ENCODE measurements at regions not wholly inside any gene's neighbourhood (a gene's known extent, or its start where the extent isn't known, plus 50 kb on each side); places are given as distances from the start of the nearest gene placed in this dataset.

DNA sequence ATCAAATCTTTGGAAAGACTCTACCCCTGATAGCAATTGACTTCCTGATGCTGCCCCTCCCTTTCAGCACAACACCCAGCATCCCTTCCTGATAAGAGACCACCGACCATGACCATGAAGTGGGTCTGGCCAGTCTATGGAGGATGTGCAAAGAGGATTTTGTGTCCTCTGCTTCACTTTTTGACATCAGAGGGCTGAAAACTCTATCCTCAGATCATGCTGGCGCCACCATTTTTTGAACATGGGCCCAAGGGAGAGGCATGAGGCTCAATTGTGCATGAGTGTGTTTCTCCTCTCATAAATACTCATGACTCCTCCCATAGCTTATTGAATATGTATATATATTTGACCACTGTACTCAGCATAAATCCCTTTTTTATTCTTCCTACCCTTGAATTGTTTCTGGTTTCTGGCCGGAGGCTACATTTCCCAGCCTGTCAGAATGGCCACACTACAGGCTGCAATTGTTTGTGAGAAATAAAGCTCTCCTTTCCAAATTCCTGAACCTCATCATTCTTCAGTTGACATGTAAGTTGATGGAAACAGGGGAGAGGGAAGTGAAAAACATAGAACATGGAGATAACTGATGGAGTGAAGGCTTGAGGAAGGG lies 314.1 kb downstream of the MYCN start:
- no peak for DNase-seq (ENCODE audit: low read depth)

DNA sequence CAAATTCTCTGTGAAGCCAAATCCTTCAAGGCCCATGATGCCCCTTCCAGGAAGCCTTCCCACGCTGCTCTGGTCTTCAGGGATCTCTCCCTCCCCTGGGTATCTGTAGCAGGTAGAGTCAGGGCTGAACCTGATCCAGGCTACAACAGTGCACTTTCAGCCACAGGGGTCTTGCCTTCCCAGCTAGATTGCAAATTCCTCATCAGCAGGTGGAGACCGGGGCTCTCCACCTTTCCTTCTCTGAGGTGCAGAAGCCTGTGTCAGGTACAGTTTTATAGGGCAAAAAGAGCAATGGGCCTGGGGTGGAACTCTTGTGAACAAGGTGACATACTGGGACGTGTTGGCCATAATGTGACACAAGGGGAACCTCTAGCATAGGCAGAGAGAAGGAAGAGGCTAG lies 312.9 kb downstream of the MYCN start:
- DNase-seq (ENCODE audit: low read depth): no peak

DNA sequence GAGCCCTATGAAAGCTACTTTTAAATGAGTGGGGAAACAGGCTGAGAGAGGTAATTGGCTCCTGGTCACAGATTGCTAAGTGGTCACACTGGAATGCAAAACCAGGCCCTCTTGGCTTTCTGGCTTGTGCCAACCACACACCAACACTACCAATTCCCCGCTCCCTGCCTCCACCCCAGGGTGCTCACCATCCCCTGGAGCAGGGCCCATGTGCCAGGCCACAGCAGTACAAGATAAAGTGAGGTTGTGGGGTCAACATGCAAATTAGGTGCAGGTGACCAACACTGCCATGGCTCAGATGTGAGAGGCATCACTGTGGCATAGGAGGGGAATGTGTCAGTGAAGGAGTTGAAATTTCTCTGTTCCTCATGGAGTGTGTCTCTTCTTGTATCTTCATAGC lies 312.5 kb downstream of the MYCN start:
- no peak for DNase-seq (ENCODE audit: low read depth)

DNA sequence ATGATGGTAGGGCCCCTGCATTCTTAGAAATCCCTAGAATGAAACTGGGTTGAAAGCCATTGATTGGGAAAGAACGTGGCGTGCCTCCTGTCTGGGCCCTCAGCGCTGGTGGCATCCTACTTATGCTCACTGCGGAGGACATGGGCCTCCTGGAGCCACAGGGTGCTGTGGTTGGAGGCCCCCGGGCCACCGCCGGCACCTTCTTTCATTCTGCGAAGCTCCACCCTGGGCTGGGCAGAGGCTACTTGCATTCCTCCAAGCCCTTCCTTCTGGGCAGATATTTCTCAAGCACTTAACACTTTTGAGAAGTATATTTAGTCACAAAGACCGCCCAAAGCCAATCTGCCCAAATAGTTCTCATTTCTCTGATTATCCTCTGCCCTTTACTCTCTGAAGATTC lies 311.9 kb downstream of the MYCN start:
- no peak for DNase-seq (ENCODE audit: low read depth)

DNA sequence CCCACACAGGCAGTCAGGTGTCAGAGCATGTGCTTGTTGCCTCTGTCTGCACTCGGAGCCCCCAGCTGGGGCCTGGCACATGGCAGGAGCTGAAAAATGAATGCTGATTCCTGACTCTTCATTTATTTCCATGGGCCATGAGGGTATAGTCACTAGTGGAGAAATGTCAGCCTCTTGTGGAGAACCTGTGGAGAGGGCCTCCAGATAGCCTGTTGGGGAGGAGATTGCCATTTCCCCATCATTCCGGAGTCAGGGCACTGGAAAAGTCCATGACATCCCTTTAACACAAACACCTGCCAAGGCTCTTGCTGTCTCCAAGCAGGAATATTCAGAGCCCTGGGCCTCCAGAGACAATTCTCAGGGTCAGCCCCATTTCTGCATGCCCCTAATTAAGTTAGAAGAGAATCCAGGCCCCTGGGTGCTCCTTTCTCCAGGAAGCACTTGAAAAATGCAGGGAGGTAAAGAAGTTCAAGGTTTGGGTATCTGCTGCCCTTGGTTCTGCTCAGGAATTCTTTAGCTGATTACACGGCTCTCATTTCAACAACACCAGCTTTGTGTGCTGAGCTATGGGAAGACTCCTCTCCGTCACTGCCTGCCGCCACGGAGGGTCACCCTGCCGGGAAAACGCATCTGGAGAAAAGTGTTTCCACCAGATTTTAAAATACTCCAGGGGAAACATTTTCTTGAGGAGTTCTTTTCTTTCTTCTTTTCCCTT lies 311.3 kb downstream of the MYCN start:
- no peak for DNase-seq (ENCODE audit: low read depth)

DNA sequence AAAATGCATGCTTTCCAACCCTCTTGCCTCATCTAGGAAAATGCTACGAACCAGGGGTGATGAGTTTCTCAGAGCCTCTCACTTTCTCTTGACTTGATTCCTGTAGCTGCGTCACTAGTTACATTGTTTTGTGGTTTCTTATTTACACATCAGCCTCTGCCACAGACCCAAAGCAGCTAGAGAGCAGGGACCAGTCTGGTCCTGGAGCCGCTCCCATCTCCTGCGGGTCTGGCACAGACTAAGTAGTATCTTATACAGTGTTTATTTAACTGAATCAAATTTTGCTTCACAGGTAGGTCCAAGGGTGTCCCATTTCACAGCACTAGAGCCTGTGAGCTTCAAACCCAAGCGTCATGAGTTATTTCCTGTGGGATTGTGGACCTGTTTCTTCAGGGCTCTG lies 310.5 kb downstream of the MYCN start:
- no peak for DNase-seq (ENCODE audit: low read depth)

DNA sequence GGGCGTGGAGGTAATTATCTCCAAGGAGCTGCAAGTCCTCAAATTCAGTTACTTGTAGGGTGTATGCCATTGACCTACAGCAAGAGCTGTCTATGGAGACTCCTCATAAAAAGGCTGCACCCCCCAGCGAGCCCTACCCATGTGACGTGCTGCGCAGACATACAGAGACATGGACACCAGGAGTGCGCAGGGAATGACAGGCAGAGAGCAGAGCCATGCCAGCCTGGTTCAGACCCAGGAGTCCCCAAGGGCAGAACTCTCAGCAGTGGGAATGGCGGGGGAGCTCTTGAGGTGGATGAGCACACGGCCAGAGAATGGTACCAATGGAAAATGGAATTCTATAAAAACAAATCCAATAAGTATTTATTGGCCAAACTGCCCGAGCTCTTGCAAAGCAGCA lies 310.1 kb downstream of the MYCN start:
- no peak for DNase-seq (ENCODE audit: low read depth)

DNA sequence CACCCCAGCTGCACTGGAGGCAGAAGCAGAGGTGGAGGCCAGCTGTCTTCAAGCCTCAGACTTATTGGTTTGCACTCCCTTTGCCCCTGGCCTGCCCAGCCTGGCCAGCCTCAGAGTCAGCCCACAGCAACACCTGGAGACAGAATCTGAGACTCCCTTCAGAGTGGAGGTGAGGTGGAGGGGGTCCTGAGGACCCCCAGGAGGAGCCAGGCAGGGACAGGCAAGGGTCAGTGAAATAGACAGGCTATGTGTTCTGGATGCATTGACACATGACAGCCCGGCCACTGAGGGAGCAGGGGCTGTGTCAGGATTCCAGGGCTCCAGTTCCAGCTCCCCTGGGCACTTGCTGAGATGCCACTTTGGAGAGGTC lies 309.7 kb downstream of the MYCN start:
- no peak for DNase-seq (ENCODE audit: low read depth)

DNA sequence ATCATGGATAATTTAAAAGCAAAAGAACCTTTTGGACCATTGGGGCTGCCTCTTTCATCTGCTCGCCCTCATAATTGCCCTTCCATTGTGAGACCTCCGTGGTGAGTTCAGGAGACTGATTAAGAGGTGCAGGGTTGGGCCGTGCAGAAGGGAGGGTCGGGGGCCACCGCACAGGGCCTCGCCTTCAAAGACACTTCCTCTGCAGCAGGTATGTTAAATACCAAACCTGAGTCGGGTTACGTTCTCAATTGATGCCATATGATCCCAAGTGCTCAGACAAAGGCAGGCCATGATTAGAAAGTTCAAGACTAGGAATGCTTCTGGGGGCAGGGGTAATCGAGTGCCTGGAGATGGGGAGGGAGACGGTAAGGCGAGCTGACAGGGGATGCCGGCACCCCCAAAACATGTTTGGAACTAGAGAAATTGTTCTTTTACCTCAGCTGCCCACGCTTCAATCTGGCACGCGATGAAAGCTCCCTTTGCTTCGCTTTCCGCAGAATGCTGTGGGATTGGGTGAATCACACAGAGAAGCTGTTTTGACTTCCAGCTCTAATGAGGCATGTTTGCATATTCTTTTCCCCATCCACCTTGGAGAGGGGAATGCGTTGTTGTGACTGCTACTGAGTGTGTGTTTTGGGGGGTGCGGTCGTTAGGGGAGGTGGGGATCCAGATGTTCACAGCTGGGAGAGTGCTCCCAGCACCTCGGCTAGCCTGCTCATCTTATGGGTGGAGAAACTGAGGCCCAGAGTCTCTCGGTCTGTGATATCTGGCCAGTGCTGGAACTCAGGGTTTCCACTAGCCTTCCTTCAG lies 309.1 kb downstream of the MYCN start:
- no peak for DNase-seq (ENCODE audit: low read depth)

DNA sequence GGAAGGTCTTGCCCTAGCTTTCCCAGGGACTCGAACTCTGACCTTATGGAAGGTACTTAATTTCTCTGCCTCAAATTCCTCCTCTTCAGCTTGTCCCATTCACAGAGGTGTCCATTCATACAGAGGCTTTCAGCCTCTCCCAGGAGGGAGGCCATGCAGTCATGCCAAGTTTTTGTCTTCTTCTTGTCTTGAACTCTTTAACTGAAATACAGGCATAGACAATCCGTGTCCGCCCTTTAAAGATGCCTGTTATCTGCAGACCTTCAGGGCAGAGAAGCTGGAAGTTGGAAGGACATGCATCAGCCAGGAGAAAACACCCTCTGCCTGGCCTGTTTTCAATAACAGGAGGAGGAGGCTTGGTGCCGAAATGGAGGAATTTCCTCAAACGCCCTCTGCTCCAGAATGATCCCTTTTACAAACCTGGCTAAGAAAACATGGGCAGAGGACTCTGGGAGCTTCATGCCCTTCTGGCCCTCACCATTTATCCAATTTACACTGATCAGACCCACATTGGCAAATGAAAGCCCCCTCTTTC lies 308.3 kb downstream of the MYCN start:
- no peak for DNase-seq (ENCODE audit: low read depth)

DNA sequence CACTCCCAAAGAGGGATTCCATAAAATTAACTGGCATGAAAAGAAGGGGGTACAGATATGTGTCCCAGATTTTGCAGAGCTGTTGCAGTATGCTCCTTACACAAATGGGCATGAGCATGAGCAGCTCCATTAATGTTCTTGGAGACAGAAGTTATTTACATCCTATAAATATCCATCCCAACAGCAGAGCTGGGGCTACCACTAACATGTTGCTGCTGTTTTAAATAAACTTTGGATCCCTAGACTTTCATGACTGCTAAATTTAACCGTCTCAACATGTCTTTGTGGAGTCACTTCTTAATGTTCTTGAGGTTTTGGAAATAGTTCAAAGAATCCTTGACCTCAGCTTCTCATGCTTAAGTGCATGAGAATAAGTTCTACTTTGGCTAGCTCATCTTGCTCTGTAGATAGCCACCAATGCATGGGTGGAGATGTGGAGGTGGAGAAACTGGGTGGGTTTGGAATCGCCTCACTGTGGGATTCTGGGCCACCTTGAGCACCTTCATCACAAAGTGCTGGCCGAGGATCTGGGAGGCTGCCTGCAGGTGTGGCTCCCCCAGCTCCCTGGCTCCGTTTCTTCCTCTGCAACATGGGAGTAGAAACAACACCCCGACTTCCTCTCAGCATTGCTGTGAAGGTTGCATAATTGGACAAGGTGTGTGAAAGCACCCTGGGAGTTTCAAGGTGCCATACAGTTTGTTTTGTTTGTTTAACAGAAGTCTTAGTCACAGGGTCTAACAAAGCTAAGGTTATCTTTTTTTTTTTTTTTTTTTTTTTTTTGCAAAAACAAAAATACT lies 307.2 kb downstream of the MYCN start:
- DNase-seq (ENCODE audit: low read depth): no peak

DNA sequence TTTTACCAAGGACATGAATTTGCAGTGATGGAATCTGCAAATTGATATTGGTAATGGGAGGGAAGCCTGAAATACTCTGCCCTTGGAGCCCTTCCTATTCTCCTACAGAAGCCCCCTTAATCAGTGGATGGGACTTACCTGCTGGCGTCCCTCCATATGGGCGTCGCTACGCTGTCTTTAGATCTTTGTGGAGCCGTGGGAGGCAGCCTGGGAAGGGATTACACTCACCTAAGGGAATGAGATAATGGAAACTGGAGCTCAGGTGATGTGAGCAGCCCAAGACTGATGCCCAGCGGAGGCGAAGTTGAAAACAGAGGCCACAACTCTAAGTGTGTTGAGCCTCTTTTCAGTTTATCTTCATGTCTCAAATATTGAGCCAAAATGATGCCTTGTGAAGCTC lies 306.6 kb downstream of the MYCN start:
- DNase-seq (ENCODE audit: low read depth): no peak

DNA sequence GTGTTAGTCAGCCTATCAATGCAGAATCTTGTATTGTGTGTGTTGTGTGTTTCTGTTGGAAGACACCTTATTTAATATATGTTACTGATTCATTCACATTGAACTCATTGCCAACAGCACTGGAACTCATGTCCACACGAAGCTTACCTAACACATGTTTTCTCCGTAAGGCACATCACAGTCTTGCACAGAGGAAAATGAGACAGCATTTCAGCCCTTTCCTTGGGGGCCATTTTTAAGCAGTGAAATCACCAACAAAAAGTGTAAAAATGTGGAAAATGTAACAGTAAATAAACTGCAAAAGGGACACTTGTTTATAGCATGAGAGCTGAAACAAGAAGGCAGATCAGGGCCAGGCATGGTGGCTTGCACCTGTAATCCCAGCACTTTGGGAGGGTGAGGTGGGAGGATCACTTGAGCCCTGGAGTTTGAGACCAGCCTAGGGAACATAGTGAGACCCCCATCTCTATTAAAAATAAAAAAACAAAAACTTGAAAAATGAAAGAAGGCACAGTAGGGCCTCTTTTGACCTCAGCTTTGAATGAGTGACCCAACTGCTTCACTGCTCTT lies 306.0 kb downstream of the MYCN start:
- DNase-seq (ENCODE audit: low read depth): no peak

DNA sequence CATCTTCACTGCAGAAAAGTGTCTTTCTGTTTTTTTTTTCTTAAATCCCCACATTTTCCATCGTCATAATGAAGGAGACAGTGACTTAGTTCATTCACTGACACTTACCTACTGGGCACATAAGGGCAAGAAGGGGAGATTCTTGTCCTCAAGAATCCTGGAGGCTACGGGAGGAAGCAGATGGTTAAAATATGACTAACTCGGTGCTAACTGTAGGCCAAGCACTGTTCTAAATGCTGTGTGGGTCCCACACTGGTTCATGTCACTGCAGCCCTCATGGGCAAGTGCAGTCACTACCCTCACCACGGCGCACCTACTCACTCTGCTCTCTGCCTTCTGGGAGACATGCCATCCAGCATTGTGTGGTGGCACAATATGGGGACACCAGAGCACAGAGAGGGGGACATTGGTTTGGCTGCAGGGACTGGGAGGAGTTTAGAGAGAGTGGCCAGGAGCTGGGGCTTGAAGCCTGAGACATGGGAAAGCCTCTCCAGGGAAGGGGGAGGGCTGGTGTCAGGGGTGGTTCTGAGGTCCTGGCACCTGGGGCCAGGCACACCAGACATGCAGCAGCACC lies 305.2 kb downstream of the MYCN start:
- DNase-seq (ENCODE audit: low read depth): no peak

DNA sequence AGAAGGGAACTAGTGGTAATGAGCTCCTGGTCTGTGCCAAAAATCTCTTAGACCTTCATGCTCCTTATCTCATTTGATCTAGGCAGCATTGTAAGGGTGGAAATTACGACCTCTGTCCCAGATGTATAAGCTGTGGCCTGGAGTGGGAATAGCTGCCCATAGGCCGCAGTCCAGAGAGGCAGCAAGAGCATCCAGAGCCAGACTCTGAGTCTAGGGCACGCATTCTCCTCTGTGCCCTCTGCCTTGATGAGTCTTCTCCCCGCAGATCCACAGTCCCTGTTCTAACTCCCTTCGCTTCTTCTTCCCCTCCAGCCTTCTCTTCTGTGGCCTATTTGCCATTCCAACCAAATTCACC lies 304.6 kb downstream of the MYCN start:
- DNase-seq (ENCODE audit: low read depth): no peak

DNA sequence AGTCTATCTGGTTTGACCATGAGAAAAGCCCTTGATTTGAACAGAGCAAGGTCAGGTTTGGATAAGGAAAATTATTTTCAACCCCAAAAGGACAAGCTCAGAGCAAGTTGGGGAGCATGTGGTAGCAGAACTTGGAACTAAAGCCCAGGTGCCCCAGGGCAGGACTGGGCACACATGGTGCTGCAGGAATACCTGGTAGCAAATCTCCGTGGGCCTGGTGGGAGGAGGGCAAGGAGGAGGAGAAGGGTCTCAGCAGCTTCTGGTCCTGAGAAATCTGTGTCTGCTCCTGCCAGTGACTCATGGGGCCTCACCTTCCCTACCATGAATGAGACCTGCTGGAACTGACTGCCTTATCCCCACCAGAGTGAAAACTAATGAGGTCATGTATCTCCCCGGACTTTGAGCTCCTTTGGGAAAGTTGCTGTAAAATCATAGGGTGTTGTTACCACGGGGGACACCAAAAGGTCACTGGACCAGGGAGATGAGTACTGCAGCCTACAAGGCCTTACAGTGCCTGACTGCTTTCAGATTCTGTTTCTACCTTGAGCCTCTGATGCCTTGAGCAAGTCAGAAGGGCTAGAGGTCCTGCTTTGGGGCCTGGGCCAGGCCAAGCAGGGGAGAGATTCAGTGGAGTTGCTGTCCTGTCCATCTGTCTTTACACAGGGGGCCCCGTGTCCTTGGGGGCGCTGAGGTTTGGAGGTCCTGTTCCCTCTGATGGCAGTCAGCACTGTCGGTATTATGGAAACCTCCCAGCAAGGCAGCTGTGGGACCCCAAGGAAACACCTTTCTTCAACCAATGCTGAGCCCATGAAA lies 304.0 kb downstream of the MYCN start:
- no peak for DNase-seq (ENCODE audit: low read depth)

DNA sequence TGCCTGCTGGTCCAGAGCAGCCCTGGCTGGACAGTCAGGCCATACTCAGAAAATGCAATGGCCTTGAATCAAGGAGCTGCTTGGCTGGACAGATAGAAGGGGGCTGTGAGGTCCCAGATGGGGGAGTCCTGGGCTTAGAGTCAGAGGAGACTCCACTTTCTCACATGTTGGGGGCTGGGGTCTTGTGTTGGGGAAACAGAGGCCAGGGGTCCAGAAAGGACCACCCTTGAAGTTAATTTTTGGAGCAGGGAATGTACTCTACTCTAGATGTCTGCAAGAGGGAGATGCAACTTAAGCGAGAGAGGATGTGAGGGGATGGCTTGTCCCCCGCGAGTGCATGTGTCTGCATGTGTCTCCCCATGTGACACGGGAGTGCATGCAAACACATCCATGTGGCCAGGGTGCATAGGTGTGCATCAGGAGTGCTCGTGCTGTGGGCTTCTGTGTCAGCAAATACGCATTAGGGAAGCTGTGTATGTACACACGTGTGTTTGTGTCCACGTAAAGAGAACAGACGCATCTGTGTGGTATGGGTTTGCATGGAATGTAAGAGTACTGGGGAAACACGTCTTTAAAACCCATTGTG lies 303.2 kb downstream of the MYCN start:
- DNase-seq (ENCODE audit: low read depth): no peak

DNA sequence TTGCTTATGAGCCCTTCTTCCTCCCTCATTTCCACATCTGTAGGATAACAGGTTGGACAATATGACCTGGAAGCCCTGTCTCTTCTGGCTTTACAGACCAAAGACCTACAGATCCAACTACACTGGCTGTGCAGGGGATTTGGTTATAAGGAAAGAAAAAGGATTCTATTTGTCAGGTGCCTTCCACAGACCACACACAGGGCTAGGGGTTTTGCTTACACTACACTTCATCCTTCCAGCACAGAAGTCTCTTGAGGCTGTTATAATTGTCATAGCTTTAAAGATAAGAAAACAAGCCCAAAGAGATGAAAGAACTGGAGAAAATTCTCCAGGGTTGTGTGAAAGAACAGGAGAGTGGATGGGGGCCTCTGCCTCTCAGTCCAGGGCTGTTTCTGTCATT lies 302.6 kb downstream of the MYCN start:
- DNase-seq (ENCODE audit: low read depth): no peak

DNA sequence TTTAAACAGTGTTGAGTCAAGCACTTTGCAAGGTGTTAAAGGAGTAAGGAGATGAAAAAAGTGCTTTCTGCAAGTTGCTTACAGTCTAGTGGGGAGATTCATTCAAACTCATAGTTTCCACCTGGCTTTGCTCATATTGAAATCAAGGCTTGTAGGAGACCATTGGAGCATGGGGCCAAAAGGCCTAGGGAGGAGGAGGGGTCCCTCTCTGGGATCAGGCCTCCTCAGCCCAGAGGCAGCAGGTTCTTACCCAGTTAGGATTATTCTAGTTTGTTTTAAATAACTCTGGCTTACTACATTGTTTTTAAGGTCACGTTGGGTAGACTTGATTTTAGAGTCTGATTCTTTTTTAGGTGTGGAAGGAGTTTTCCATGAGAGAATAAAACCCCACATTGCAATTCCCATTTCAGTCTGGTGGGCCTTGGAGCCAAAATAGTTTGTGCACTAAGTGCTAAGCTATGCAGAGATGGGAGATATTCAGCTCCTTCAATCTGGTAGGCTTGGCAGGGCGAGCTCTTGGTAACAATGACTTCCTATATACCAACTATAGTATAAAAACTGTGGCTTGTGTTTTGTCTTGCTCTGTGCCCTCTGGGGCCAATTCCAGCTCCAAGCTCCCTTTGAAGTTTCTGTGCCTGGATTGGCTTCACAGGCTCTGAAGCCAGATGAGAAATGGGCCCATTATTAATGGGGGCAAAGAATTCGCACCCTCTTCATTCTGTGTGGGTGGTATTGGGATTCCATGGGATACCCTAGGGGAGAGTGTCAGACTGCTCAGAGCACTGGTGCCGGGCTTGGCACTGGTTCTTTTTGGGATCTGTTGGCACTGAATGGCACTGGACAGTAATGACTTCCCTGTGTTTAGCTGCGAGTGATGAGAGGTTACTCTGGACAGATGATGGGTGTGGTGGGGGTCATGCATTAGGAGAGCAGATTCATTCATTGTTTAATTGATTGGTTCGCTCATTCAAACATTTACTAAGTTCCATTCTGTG lies 301.1 kb downstream of the MYCN start:
- DNase-seq (ENCODE audit: low read depth): no peak

All from amniotic epithelial cell (primary cell).